BJ (cell line): ENCODE measurements at regions not wholly inside any gene's neighbourhood (a gene's known extent, or its start where the extent isn't known, plus 50 kb on each side); places are given as distances from the start of the nearest gene placed in this dataset.

Experiments
- CTCF ChIA-PET: fragments of 350-600 bp; formaldehyde crosslinking; extraction: SDS; loops from one replicate; lab custom pipeline; 2021; ENCODE audit warnings: antibody characterized with exemption, inconsistent platforms; lab: Yijun Ruan, JAX
- POLR2A ChIA-PET: fragments of 300-600 bp; sonication (Branson Sonifier 250); formaldehyde crosslinking; extraction: SDS; loops from one replicate; lab custom pipeline; 2021; ENCODE audit warnings: antibody characterized with exemption; lab: Charles Lee
- DNase-seq: peaks from one replicate; pipeline ENCODE4 v3.0.0-alpha.2; 2011; ENCODE audit warnings: low read depth
- H3K27me3 ChIP-seq: 2 replicates; pipeline ENCODE4 v1.6.0; 2011; ENCODE audit warnings: low read length; ENCODE audit not compliant: control insufficient read depth, insufficient read depth
- H3K36me3 ChIP-seq: 2 replicates; pipeline ENCODE4 v1.5.1; 2011; ENCODE audit warnings: low read length; ENCODE audit not compliant: control insufficient read depth, insufficient read depth
- H3K4me3 ChIP-seq: 2 replicates; pipeline ENCODE4 v1.5.1; 2011; ENCODE audit warnings: low read depth, mild to moderate bottlenecking, control low read depth, low read length
- TF ChIP-seq, protein P1 (sequence below): IDR thresholded peaks from 2 replicates; pipeline ENCODE4 v1.5.1; 2011; ENCODE audit warnings: low read depth, mild to moderate bottlenecking, control low read depth, inconsistent platforms, low read length, moderate library complexity; ENCODE audit not compliant: insufficient read depth

DNA sequence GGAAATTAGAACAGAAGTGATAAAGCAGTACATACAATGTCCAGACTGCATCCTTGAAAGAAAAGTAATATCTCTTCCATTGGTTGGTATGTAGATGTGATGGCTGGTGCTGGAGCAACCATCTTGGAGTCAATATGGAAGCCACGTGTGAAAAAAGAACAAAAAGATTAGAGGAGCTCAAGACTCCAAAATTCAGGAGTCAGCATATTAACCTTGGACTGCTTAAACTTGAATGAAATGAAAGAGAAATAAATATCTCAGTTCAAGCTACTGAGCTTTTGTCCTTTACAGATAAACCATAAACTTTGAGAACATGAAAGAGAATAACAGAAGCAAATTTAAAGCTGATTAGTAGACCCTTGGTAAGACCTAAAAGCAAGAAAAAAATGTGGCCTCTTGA, 197.9 kb downstream of the HS3ST3B1 start:
- POLR2A ChIA-PET: no interaction called here
- CTCF ChIA-PET: interaction anchor here (1.1 kb wide), 1 partner anchor 25 kb away, joined by 3 read pairs; no protein-coding TSS in a partner anchor
- H3K36me3 ChIP-seq: no peaks in the 10 kb centered on the region
- no peaks in the 10 kb centered on the region for H3K27me3 ChIP-seq
- DNase-seq: no peak
- TF ChIP-seq, protein P1, sequence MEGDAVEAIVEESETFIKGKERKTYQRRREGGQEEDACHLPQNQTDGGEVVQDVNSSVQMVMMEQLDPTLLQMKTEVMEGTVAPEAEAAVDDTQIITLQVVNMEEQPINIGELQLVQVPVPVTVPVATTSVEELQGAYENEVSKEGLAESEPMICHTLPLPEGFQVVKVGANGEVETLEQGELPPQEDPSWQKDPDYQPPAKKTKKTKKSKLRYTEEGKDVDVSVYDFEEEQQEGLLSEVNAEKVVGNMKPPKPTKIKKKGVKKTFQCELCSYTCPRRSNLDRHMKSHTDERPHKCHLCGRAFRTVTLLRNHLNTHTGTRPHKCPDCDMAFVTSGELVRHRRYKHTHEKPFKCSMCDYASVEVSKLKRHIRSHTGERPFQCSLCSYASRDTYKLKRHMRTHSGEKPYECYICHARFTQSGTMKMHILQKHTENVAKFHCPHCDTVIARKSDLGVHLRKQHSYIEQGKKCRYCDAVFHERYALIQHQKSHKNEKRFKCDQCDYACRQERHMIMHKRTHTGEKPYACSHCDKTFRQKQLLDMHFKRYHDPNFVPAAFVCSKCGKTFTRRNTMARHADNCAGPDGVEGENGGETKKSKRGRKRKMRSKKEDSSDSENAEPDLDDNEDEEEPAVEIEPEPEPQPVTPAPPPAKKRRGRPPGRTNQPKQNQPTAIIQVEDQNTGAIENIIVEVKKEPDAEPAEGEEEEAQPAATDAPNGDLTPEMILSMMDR: no peak
- H3K4me3 ChIP-seq: no peak overlapping the region

DNA sequence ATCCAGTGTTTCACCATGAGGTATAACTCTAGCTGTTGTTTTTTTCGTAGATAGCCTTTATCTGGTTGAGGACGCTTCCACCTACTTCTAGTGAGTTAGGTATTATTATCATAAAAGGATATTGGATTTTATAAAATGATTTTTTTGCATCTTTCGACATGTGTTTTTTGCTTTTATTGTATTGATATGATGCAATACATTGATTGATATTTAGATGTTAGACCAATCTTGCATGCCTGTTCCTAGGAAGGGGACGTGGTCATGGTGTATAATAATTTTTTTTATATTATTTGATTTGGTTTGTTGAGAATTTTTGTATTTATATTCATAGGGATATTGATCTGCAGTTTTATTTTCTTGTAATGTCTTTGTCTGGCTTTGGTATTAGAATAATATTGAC, 193.3 kb downstream of the HS3ST3B1 start:
- Histone ChIP-seq H3K27me3 (no peaks in the 10 kb centered on the region), H3K4me3 (no peak overlapping the region), H3K36me3 (no peaks in the 10 kb centered on the region)
- DNase-seq: no peak
- TF ChIP-seq, protein P1: no peak
- CTCF ChIA-PET: interaction anchor here (0.6 kb wide), 1 partner anchor 15 kb away, joined by 3 read pairs; no protein-coding TSS in a partner anchor
- POLR2A ChIA-PET: no interaction called here

DNA sequence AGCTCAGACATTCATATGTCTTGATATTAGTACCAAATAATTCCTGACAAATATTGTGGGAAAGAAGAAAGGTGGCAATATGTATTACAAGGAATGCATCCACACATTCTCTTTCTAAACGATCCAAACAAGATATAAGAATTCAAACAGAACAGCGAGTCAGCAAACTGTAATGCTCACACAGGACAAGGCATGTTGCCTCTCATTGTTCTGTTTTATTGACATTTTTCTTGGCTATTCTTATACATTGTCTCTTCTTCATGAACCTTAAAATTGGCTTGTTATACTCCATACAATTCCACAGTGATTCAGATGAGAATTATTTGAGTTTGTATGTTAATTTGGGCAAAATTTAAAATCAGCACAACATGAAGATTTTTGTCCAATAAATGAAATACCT, 189.1 kb downstream of the HS3ST3B1 start:
- no peak for DNase-seq
- CTCF ChIA-PET: no interaction called here

DNA sequence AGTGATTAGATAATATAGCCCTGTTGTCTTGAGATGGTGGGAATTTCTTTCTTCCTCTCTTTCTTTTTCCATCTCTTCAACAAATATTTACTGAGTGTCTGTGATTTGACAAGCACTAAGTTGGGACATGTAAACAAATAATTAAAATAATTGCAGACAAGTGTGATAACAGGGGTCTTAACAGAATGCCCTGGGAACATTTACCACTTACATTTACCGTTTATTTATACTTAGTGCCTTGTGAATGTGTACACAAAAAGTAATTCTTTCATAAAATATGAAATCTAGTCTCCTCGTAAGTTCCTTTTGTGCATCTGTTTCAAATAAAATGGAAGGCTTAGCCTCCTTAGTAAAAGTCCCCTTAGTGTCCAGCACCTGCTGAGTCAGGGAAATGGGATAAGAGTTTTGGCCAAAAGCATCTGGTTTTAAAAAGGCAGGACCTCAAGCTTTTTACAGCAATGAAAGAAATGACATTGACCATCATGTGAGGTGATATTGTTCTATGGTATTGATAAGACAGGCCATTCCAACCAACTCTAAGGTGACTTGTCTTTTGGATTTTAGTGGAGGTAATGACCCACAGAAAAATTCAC, 188.2 kb downstream of the HS3ST3B1 start:
- ChIA-PET POLR2A (no interaction called here), CTCF (no interaction called here)
- TF ChIP-seq, protein P1: no peak
- Histone ChIP-seq H3K36me3 (no peaks in the 10 kb centered on the region), H3K27me3 (no peaks in the 10 kb centered on the region), H3K4me3 (no peak overlapping the region)
- no peak for DNase-seq

More for the DNA sequence above, 189.1 kb downstream of the HS3ST3B1 start:
- Histone ChIP-seq H3K4me3 (no peak overlapping the region), H3K36me3 (no peaks in the 10 kb centered on the region), H3K27me3 (no peaks in the 10 kb centered on the region)
- TF ChIP-seq, protein P1: no peak
- POLR2A ChIA-PET: interaction anchor here (0.7 kb wide), 1 partner anchor 189 kb away, joined by 7 read pairs; the partner anchor contains the start of gene HS3ST3B1

DNA sequence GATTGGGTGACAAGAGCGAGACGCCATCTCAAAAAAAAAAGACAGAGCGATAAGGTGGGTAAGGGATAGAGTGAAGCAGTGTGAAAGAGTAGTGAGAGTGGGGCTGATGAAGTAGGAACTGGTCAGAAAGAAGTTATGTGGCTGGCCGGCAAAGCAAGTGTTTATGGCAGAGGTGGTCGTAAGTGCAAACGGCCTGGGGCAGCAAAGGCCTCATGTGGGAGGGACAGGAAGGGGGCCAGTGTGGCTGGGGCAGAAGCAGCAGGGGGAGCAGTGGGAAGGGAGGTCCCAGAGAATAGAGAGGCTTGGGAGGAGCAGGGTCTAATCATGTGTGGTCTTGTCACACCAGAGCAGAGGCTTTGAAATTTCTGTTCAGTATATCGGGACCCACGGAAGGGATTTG, 186.2 kb downstream of the HS3ST3B1 start:
- ChIA-PET CTCF (no interaction called here), POLR2A (no interaction called here)
- TF ChIP-seq, protein P1: no peak
- Histone ChIP-seq H3K27me3 (no peaks in the 10 kb centered on the region), H3K36me3 (no peaks in the 10 kb centered on the region), H3K4me3 (no peak overlapping the region)
- DNase-seq: no peak
